GM23338 (cell line): ENCODE measurements at regions not wholly inside any gene's neighbourhood (a gene's known extent, or its start where the extent isn't known, plus 50 kb on each side); places are given as distances from the start of the nearest gene placed in this dataset.

Experiments used
- ATAC-seq: fragments of 200-7000 bp; cut with Tn5 transposase; 3 replicates; pipeline ENCODE4 v1.9.1; 2020
- DNase-seq: peaks from one replicate; pipeline ENCODE4 v3.0.0-alpha.2; 2015; ENCODE audit warnings: low spot score
- H2AFZ ChIP-seq: fragments of 200-600 bp; sonication (generic); 2 replicates; pipeline ENCODE4 v1.8.0; 2016; ENCODE audit warnings: antibody characterized with exemption, mild to moderate bottlenecking, moderate library complexity
- H3F3A ChIP-seq: fragments of 200-600 bp; sonication (generic); replicated peaks from 2 replicates; pipeline ENCODE4 v1.8.0; 2017; ENCODE audit warnings: antibody characterized with exemption, mixed run types, low read depth
- H3K27ac ChIP-seq: fragments of 200-600 bp; sonication (generic); 2 replicates; pipeline ENCODE4 v1.6.1; 2016; ENCODE audit warnings: low read depth
- H3K27me3 ChIP-seq: fragments of 200-600 bp; sonication (generic); 2 replicates; pipeline ENCODE4 v1.8.0; 2016; ENCODE audit warnings: mild to moderate bottlenecking, mixed run types, moderate library complexity; ENCODE audit not compliant: insufficient read depth
- H3K36me3 ChIP-seq: fragments of 200-600 bp; sonication (generic); 2 replicates; pipeline ENCODE4 v1.8.0; 2016; ENCODE audit warnings: mild to moderate bottlenecking; ENCODE audit not compliant: insufficient read depth
- H3K4me1 ChIP-seq: fragments of 200-600 bp; sonication (generic); 2 replicates; pipeline ENCODE4 v1.8.0; 2016; ENCODE audit warnings: mild to moderate bottlenecking, moderate library complexity; ENCODE audit not compliant: insufficient read depth
- H3K4me2 ChIP-seq: fragments of 200-600 bp; sonication (generic); 2 replicates; pipeline ENCODE4 v1.7.1; 2017; ENCODE audit warnings: mixed run types
- H3K4me3 ChIP-seq: fragments of 200-600 bp; sonication (generic); 2 replicates; pipeline ENCODE4 v1.6.1; 2016; ENCODE audit warnings: mixed run types
- H3K79me2 ChIP-seq: fragments of 200-600 bp; sonication (generic); replicated peaks from 2 replicates; pipeline ENCODE4 v1.8.0; 2017; ENCODE audit warnings: mild to moderate bottlenecking; ENCODE audit not compliant: insufficient read depth
- H3K9me2 ChIP-seq: fragments of 200-600 bp; sonication (generic); 2 replicates; pipeline ENCODE4 v1.8.0; 2017; ENCODE audit not compliant: insufficient read depth
- H4K20me1 ChIP-seq: fragments of 200-600 bp; sonication (generic); replicated peaks from 2 replicates; pipeline ENCODE4 v1.8.0; 2017; ENCODE audit warnings: mild to moderate bottlenecking; ENCODE audit not compliant: insufficient read depth
- H3K27ac Mint-ChIP-seq: 2 replicates; pipeline ENCODE4 v1.8.0; 2020; ENCODE audit warnings: inconsistent platforms, mild to moderate bottlenecking, moderate library complexity, mixed read lengths
- H3K27me3 Mint-ChIP-seq: 3 replicates; pipeline ENCODE4 v1.8.0; 2022; ENCODE audit warnings: low read depth, mild to moderate bottlenecking, moderate library complexity, mixed read lengths, inconsistent platforms; ENCODE audit not compliant: insufficient read depth, poor library complexity
- H3K36me3 Mint-ChIP-seq: 3 replicates; pipeline ENCODE4 v1.8.0; 2021; ENCODE audit warnings: low read depth, mild to moderate bottlenecking, inconsistent platforms, moderate library complexity, mixed read lengths
- H3K4me1 Mint-ChIP-seq: 3 replicates; pipeline ENCODE4 v1.8.0; 2020; ENCODE audit warnings: mild to moderate bottlenecking, inconsistent platforms, mixed read lengths
- H3K4me3 Mint-ChIP-seq: 3 replicates; pipeline ENCODE4 v1.8.0; 2021; ENCODE audit warnings: moderate library complexity, mild to moderate bottlenecking, inconsistent platforms, mixed read lengths
- H3K9me3 Mint-ChIP-seq: 3 replicates; pipeline ENCODE4 v1.8.0; 2020; ENCODE audit warnings: moderate library complexity, mild to moderate bottlenecking, inconsistent platforms, mixed read lengths
- EZH2 ChIP-seq: fragments of 200-600 bp; sonication (generic); IDR thresholded peaks from one replicate; pipeline ENCODE4 v1.8.0; 2017; ENCODE audit warnings: antibody characterized with exemption, mild to moderate bottlenecking, low read depth; ENCODE audit not compliant: unreplicated experiment
- REST ChIP-seq: IDR thresholded peaks from one replicate; pipeline ENCODE4 v1.6.1; 2018; ENCODE audit warnings: antibody characterized with exemption; ENCODE audit not compliant: unreplicated experiment
- STAT1 ChIP-seq: IDR thresholded peaks from one replicate; pipeline ENCODE4 v1.6.1; 2016; ENCODE audit warnings: antibody characterized with exemption; ENCODE audit not compliant: unreplicated experiment
- ZNF114 ChIP-seq: fragments of 250-450 bp; sonication (Bioruptor Pico); IDR thresholded peaks from 2 replicates; pipeline ENCODE4 v1.5.0; 2020; ENCODE audit warnings: mild to moderate bottlenecking, moderate library complexity
- ZNF331 ChIP-seq: fragments of 250-450 bp; sonication (Bioruptor Pico); IDR thresholded peaks from 2 replicates; pipeline ENCODE4 v1.5.0; 2020; ENCODE audit warnings: low read depth, mild to moderate bottlenecking, moderate library complexity
- TF ChIP-seq, protein P1 (sequence below): IDR thresholded peaks from 2 replicates; pipeline ENCODE4 v1.6.1; 2016; ENCODE audit warnings: antibody characterized with exemption
- TF ChIP-seq, protein P2 (sequence below): fragments of 250-450 bp; sonication (Bioruptor Pico); IDR thresholded peaks from 2 replicates; pipeline ENCODE4 v1.5.0; 2020; ENCODE audit warnings: mild to moderate bottlenecking, moderate library complexity

DNA sequence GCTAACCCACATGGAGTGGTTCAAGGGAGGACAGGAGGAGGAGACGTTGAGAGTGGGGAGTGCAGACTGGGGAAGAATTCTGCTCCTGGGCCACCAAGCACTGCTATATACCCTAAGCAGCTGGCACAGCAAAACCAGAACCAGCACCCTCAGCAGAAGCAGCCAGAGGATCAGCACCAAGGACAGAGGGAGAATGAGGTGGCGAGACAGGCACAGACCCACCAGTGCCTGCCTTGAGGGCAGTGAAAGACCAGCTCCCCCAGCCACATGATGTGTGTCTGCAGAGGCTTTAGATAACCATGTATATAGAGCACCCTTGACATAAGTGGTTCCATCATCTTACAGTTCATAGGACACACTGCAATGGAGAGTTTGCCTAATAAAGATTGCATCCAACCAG, 319.0 kb downstream of the GABRB3 start:
- Histone ChIP-seq H3K4me2 (no peak overlapping the region), H3K27me3 (no peaks in the 10 kb centered on the region), H3K9me2 (peaks cover 2% of the 10 kb centered on the region; the same call in 1 of the 2 replicates), H3K79me2 (no peaks in the 10 kb centered on the region), H3K4me3 (no peak overlapping the region), H3K4me1 (no peaks in the 10 kb centered on the region), H2AFZ (no peak overlapping the region), H3F3A (no peaks in the 10 kb centered on the region), H3K36me3 (no peaks in the 10 kb centered on the region), H3K27ac (no peak overlapping the region), H4K20me1 (no peaks in the 10 kb centered on the region)
- H3K4me3 Mint-ChIP-seq, result no peak overlapping the region
- ATAC-seq, result peak; percentile 88
- H3K27ac Mint-ChIP-seq, result no peak overlapping the region
- TF ChIP-seq REST (peak; percentile 84), EZH2 (no peak), ZNF114 (CRISPR knock-in tag) (no peak), STAT1 (no peak), ZNF331 (no peak)
- TF ChIP-seq, protein P1, sequence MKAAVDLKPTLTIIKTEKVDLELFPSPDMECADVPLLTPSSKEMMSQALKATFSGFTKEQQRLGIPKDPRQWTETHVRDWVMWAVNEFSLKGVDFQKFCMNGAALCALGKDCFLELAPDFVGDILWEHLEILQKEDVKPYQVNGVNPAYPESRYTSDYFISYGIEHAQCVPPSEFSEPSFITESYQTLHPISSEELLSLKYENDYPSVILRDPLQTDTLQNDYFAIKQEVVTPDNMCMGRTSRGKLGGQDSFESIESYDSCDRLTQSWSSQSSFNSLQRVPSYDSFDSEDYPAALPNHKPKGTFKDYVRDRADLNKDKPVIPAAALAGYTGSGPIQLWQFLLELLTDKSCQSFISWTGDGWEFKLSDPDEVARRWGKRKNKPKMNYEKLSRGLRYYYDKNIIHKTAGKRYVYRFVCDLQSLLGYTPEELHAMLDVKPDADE, result no peak
- TF ChIP-seq, protein P2, sequence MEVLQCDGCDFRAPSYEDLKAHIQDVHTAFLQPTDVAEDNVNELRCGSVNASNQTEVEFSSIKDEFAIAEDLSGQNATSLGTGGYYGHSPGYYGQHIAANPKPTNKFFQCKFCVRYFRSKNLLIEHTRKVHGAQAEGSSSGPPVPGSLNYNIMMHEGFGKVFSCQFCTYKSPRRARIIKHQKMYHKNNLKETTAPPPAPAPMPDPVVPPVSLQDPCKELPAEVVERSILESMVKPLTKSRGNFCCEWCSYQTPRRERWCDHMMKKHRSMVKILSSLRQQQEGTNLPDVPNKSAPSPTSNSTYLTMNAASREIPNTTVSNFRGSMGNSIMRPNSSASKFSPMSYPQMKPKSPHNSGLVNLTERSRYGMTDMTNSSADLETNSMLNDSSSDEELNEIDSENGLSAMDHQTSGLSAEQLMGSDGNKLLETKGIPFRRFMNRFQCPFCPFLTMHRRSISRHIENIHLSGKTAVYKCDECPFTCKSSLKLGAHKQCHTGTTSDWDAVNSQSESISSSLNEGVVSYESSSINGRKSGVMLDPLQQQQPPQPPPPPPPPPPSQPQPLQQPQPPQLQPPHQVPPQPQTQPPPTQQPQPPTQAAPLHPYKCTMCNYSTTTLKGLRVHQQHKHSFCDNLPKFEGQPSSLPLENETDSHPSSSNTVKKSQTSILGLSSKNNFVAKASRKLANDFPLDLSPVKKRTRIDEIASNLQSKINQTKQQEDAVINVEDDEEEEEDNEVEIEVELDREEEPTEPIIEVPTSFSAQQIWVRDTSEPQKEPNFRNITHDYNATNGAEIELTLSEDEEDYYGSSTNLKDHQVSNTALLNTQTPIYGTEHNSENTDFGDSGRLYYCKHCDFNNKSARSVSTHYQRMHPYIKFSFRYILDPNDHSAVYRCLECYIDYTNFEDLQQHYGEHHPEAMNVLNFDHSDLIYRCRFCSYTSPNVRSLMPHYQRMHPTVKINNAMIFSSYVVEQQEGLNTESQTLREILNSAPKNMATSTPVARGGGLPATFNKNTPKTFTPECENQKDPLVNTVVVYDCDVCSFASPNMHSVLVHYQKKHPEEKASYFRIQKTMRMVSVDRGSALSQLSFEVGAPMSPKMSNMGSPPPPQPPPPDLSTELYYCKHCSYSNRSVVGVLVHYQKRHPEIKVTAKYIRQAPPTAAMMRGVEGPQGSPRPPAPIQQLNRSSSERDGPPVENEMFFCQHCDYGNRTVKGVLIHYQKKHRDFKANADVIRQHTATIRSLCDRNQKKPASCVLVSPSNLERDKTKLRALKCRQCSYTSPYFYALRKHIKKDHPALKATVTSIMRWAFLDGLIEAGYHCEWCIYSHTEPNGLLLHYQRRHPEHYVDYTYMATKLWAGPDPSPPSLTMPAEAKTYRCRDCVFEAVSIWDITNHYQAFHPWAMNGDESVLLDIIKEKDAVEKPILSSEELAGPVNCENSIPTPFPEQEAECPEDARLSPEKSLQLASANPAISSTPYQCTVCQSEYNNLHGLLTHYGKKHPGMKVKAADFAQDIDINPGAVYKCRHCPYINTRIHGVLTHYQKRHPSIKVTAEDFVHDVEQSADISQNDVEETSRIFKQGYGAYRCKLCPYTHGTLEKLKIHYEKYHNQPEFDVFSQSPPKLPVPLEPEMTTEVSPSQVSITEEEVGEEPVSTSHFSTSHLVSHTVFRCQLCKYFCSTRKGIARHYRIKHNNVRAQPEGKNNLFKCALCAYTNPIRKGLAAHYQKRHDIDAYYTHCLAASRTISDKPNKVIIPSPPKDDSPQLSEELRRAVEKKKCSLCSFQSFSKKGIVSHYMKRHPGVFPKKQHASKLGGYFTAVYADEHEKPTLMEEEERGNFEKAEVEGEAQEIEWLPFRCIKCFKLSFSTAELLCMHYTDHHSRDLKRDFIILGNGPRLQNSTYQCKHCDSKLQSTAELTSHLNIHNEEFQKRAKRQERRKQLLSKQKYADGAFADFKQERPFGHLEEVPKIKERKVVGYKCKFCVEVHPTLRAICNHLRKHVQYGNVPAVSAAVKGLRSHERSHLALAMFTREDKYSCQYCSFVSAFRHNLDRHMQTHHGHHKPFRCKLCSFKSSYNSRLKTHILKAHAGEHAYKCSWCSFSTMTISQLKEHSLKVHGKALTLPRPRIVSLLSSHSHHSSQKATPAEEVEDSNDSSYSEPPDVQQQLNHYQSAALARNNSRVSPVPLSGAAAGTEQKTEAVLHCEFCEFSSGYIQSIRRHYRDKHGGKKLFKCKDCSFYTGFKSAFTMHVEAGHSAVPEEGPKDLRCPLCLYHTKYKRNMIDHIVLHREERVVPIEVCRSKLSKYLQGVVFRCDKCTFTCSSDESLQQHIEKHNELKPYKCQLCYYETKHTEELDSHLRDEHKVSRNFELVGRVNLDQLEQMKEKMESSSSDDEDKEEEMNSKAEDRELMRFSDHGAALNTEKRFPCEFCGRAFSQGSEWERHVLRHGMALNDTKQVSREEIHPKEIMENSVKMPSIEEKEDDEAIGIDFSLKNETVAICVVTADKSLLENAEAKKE (CRISPR knock-in tag), result no peak
- DNase-seq, result peak; percentile 58
- H3K4me1 Mint-ChIP-seq, result peaks cover 12% of the 10 kb centered on the region
- H3K36me3 Mint-ChIP-seq, result peaks cover 15% of the 10 kb centered on the region; the same call in 2 of the 3 replicates
- peaks cover 25% of the 10 kb centered on the region for H3K9me3 Mint-ChIP-seq
- H3K27me3 Mint-ChIP-seq, result peaks cover 1% of the 10 kb centered on the region
